Endothelial cell of umbilical vein (primary cell): ENCODE measurements at regions not wholly inside any gene's neighbourhood (a gene's known extent, or its start where the extent isn't known, plus 50 kb on each side); places are given as distances from the start of the nearest gene placed in this dataset.

Experiments
- CTCF ChIP-seq, 2 donors: IDR thresholded peaks; 1 replicate in 1 of 2; 2 replicates in 1 of 2; pipeline ENCODE4 v1.5.1; 2011; ENCODE audit warnings: low read length in 2 of 2, mild to moderate bottlenecking in 2 of 2, moderate library complexity in 2 of 2, control low read depth in 1 of 2, inconsistent platforms in 1 of 2, low read depth in 1 of 2; ENCODE audit not compliant: insufficient read depth in 1 of 2; ENCODE audit errors: extremely low read depth in 1 of 2
- EZH2 ChIP-seq: IDR thresholded peaks from 2 replicates; pipeline ENCODE4 v1.6.1; 2012; ENCODE audit warnings: borderline replicate concordance, low read depth, mild to moderate bottlenecking, moderate library complexity, low read length, inconsistent platforms; ENCODE audit not compliant: severe bottlenecking
- GATA2 ChIP-seq: IDR thresholded peaks from 2 replicates; pipeline ENCODE4 v1.7.0; 2011; ENCODE audit warnings: low read depth, mild to moderate bottlenecking, moderate library complexity, mixed read lengths, low read length; ENCODE audit not compliant: insufficient read length, insufficient read depth
- POLR2A ChIP-seq: IDR thresholded peaks from 2 replicates; pipeline ENCODE4 v1.6.1; 2012; ENCODE audit warnings: low read depth, mild to moderate bottlenecking, control low read depth, low read length

GRCh38 chr11:111026241-111026640 lies 219.3 kb upstream of the POU2AF2 start:
- TF ChIP-seq EZH2 (no peak), CTCF (IDR thresholded peaks at IDR 0.05; ENCODE audit: extremely low read depth in 1 of 2, insufficient read depth in 1 of 2, low read depth in 1 of 2, low read length in 2 of 2) (no peak), POLR2A (no peak), GATA2 (no peak)
